GM12878 (cell line): ENCODE measurements at regions not wholly inside any gene's neighbourhood (a gene's known extent, or its start where the extent isn't known, plus 50 kb on each side); places are given as distances from the start of the nearest gene placed in this dataset.
A peak's percentile ranks its signal among the peaks of the same experiment; 100 is the strongest.

Experiments used
- ATAC-seq: fragments of 200-7000 bp; cut with Tn5 transposase; 3 replicates; pipeline ENCODE4 v1.9.1; 2020; ENCODE audit warnings: mild to moderate bottlenecking, moderate library complexity
- BruUV-seq: library from RNA; stranded (reverse); fragments of 400-500 nt; replicated peaks from 2 replicates; lab custom pipeline; 2021; lab: Mats Ljungman, UMichigan
- CTCF ChIA-PET: fragments of 300-600 bp; sonication (Branson Sonifier 250); formaldehyde crosslinking; extraction: SDS; loops from one replicate; lab custom pipeline; 2021; ENCODE audit warnings: inconsistent platforms; lab: Yijun Ruan, JAX
- POLR2A ChIA-PET: fragments of 350-600 bp; formaldehyde crosslinking; extraction: SDS; loops from one replicate; lab custom pipeline; 2021; ENCODE audit warnings: inconsistent platforms; lab: Charles Lee
- RAD21 ChIA-PET: fragments of 300-600 bp; sonication (Branson Sonifier 250); formaldehyde crosslinking; loops from one replicate; lab custom pipeline; 2023; ENCODE audit warnings: antibody characterized with exemption; ENCODE audit not compliant: unreplicated experiment; lab: Charles Lee
- SMC1A ChIA-PET: fragments of 300-600 bp; sonication (Branson Sonifier 250); formaldehyde crosslinking; loops from one replicate; lab custom pipeline; 2023; ENCODE audit not compliant: unreplicated experiment, uncharacterized antibody; lab: Charles Lee
- DNase-seq: peaks from one replicate; pipeline ENCODE4 v3.0.0-alpha.2; 2011; ENCODE audit warnings: low read depth, low spot score
- FAIRE-seq: peaks from 3 replicates; lab custom pipeline; 2011; peaks lifted over from hg19 to GRCh38; lab: Jason Lieb, UNC
- H2AFZ ChIP-seq: 2 replicates; pipeline ENCODE4 v1.6.0; 2011; ENCODE audit warnings: low read depth, low read length, control low read depth; ENCODE audit not compliant: control insufficient read depth
- H3K27ac ChIP-seq: 2 replicates; pipeline ENCODE4 v1.5.1; 2011; ENCODE audit warnings: control low read depth; ENCODE audit not compliant: control insufficient read depth, insufficient read depth
- H3K27me3 ChIP-seq, 2 experiments: replicated peaks in 1 of 2; 2 replicates each; pipeline versions ENCODE4 v1.6.0 to v1.6.1; 2011; ENCODE audit warnings: low read length in 1 of 2; ENCODE audit not compliant: control insufficient read depth in 2 of 2, insufficient read depth in 2 of 2
- H3K36me3 ChIP-seq, 2 experiments: 2 replicates each; pipeline ENCODE4 v1.5.1; 2011; ENCODE audit warnings: low read length in 1 of 2; ENCODE audit not compliant: control insufficient read depth in 2 of 2, insufficient read depth in 2 of 2
- H3K4me1 ChIP-seq: 2 replicates; pipeline ENCODE4 v1.6.1; 2011; ENCODE audit warnings: mild to moderate bottlenecking, low read length, moderate library complexity, mixed read lengths; ENCODE audit not compliant: control insufficient read depth, insufficient read depth
- H3K4me2 ChIP-seq: 2 replicates; pipeline ENCODE4 v1.6.0; 2011; ENCODE audit warnings: control low read depth; ENCODE audit not compliant: control insufficient read depth, insufficient read depth
- H3K4me3 ChIP-seq: fragments of 200-600 bp; sonication (generic); 2 replicates; pipeline ENCODE4 v1.5.1; 2016
- H3K79me2 ChIP-seq: 2 replicates; pipeline ENCODE4 v1.6.0; 2011; ENCODE audit warnings: low read length; ENCODE audit not compliant: control insufficient read depth, insufficient read depth
- H3K9ac ChIP-seq: 2 replicates; pipeline ENCODE4 v1.8.0; 2011; ENCODE audit warnings: low read length, control low read depth, mixed read lengths; ENCODE audit not compliant: control insufficient read depth, insufficient read depth
- H3K9me3 ChIP-seq: replicated peaks from 3 replicates; pipeline ENCODE4 v1.5.1; 2011; ENCODE audit warnings: mild to moderate bottlenecking, low read length; ENCODE audit not compliant: control insufficient read depth, insufficient read depth
- H4K20me1 ChIP-seq: 2 replicates; pipeline ENCODE4 v1.6.0; 2011; ENCODE audit not compliant: control insufficient read depth, insufficient read depth
- CREB1 ChIP-seq: IDR thresholded peaks from 2 replicates; pipeline ENCODE4 v1.6.1; 2012; ENCODE audit warnings: low read depth, mild to moderate bottlenecking, inconsistent platforms
- E2F4 ChIP-seq: IDR thresholded peaks from 2 replicates; pipeline ENCODE4 v1.6.1; 2012; ENCODE audit warnings: low read depth, low read length, improper control_type of control experiment
- ELK1 ChIP-seq: IDR thresholded peaks from 2 replicates; pipeline ENCODE4 v1.6.1; 2012; ENCODE audit warnings: low read depth, low read length, improper control_type of control experiment
- FOS ChIP-seq: IDR thresholded peaks from 3 replicates; pipeline ENCODE4 v1.6.1; 2011; ENCODE audit warnings: borderline replicate concordance; ENCODE audit not compliant: insufficient read length; ENCODE audit errors: extremely low read depth
- GATAD2B ChIP-seq: fragments of 450-650 bp; conservative IDR thresholded peaks from 2 replicates; pipeline ENCODE4 v1.6.1; 2017; ENCODE audit warnings: low read depth, mild to moderate bottlenecking, moderate library complexity
- IKZF1 ChIP-seq: fragments of 450-650 bp; conservative IDR thresholded peaks from 2 replicates; pipeline ENCODE4 v1.6.1; 2017; ENCODE audit warnings: antibody characterized with exemption, mild to moderate bottlenecking
- MEF2B ChIP-seq: fragments of 450-650 bp; IDR thresholded peaks from 2 replicates; pipeline ENCODE4 v1.6.1; 2018; ENCODE audit warnings: mild to moderate bottlenecking, moderate library complexity; ENCODE audit not compliant: partially characterized antibody, poor library complexity, severe bottlenecking
- NFYA ChIP-seq: IDR thresholded peaks from 2 replicates; pipeline ENCODE4 v1.6.1; 2011; ENCODE audit warnings: low read depth, mild to moderate bottlenecking, low read length, improper control_type of control experiment, borderline replicate concordance
- NFYB ChIP-seq: IDR thresholded peaks from 2 replicates; pipeline ENCODE4 v1.6.1; 2011; ENCODE audit warnings: low read depth, mild to moderate bottlenecking, low read length, improper control_type of control experiment, moderate library complexity; ENCODE audit not compliant: insufficient read depth
- RAD21 ChIP-seq: IDR thresholded peaks from 2 replicates; pipeline ENCODE4 v1.6.1; 2011; ENCODE audit warnings: mild to moderate bottlenecking, low read depth, low read length, moderate library complexity; ENCODE audit not compliant: insufficient read depth
- RBBP5 ChIP-seq: fragments of 200-600 bp; sonication (generic); conservative IDR thresholded peaks from 2 replicates; pipeline ENCODE4 v1.6.1; 2016
- RCOR1 ChIP-seq: conservative IDR thresholded peaks from 2 replicates; pipeline ENCODE4 v1.6.1; 2012; ENCODE audit warnings: low read depth, low read length, improper control_type of control experiment
- SREBF2 ChIP-seq: IDR thresholded peaks from 2 replicates; pipeline ENCODE4 v1.6.1; 2012; ENCODE audit warnings: mild to moderate bottlenecking, low read length
- ZZZ3 ChIP-seq: IDR thresholded peaks from 2 replicates; pipeline ENCODE4 v1.6.1; 2011; ENCODE audit warnings: low read depth; ENCODE audit not compliant: control insufficient read depth, insufficient read length
- WGBS: methylation state at CpG from one replicate; pipeline ENCODE4 v1.1.6; 2016; ENCODE audit warnings: low lambda C conversion rate; ENCODE audit not compliant: insufficient replicate concordance, insufficient coverage; ENCODE audit errors: missing lambda C conversion rate; 5-methylcytosine and 5-hydroxymethylcytosine counted together
- in situ Hi-C: fragments of 300-500 bp; cut with MboI; formaldehyde crosslinking; loops from 9 replicates; pipeline ENCODE4 v1.14.3; 2018; ENCODE audit warnings: mixed read lengths
- intact Hi-C: fragments of 100-400 bp; cut with micrococcal nuclease; formaldehyde crosslinking; loops from one replicate; pipeline ENCODE4 v1.14.2; 2022; ENCODE audit not compliant: unreplicated experiment

- RAD21 ChIA-PET = no interaction called here
- H3K9me3 ChIP-seq = no peaks in the 10 kb centered on the region
- H2AFZ ChIP-seq = no peak overlapping the region
- POLR2A ChIA-PET = no interaction called here
- no peaks in the 10 kb centered on the region for H3K36me3 ChIP-seq
- BruUV-seq = no TSS peak
- SMC1A ChIA-PET = interaction anchor here (1.0 to 1.3 kb wide), 3 partner anchors 23 to 38 kb away, joined by 3 to 4 read pairs (median 4); no protein-coding TSS in a partner anchor
- no peak for TF ChIP-seq ELK1
- TF ChIP-seq MEF2B = peak; percentile 35
- no peak for TF ChIP-seq SREBF2
- no peak for TF ChIP-seq ZZZ3
- TF ChIP-seq RAD21 = no peak
- no peak for TF ChIP-seq GATAD2B
- TF ChIP-seq NFYA = no peak
- TF ChIP-seq RCOR1 = no peak
- TF ChIP-seq CREB1 = no peak
- TF ChIP-seq FOS = no peak
- no peak for TF ChIP-seq E2F4
- 0 out of 2 replicates have a peak, but pooled peaks have one; percentile 29 for TF ChIP-seq IKZF1
- TF ChIP-seq RBBP5 = no peak
- no peak for TF ChIP-seq NFYB
- 0% methylated on average over 2 of the region's 2 CpGs for WGBS
- H3K4me2 ChIP-seq = no peak overlapping the region
- CTCF ChIA-PET = no interaction called here
- H3K27me3 ChIP-seq = no peaks in the 10 kb centered on the region
- no peak for DNase-seq
- FAIRE-seq = peak; percentile 23
- ATAC-seq = no peak
- no peak overlapping the region for H3K9ac ChIP-seq
- no peaks in the 10 kb centered on the region for H3K79me2 ChIP-seq
- no peak overlapping the region for H3K27ac ChIP-seq
- no peak overlapping the region for H3K4me3 ChIP-seq
- intact Hi-C loops (no loop called here), in situ Hi-C loops (no loop called here)
- H3K4me1 ChIP-seq = no peaks in the 10 kb centered on the region
- no peaks in the 10 kb centered on the region for H4K20me1 ChIP-seq
Observed at GRCh38 chr5:58043032-58043945, 416.6 kb downstream of the PLK2 start.
